H1 (cell line): ENCODE measurements at regions not wholly inside any gene's neighbourhood (a gene's known extent, or its start where the extent isn't known, plus 50 kb on each side); places are given as distances from the start of the nearest gene placed in this dataset.
A peak's percentile ranks its signal among the peaks of the same experiment; 100 is the strongest.

Experiments
- CTCF ChIA-PET: fragments of 300-600 bp; sonication (Branson Sonifier 250); formaldehyde crosslinking; loops from one replicate; lab custom pipeline; 2021; ENCODE audit not compliant: partially characterized antibody; lab: Charles Lee
- POLR2A ChIA-PET: fragments of 300-600 bp; sonication (Branson Sonifier 250); formaldehyde crosslinking; loops from one replicate; lab custom pipeline; 2021; ENCODE audit warnings: inconsistent platforms; ENCODE audit not compliant: partially characterized antibody; lab: Charles Lee
- DNase-seq, 2 experiments: peaks; one replicate each; pipeline versions ENCODE4 v3.0.0 to v3.0.0-alpha.2; 2010 to 2022; ENCODE audit warnings: low spot score in 2 of 2, low read depth in 1 of 2, mixed read lengths in 1 of 2
- FAIRE-seq: peaks from 2 replicates; lab custom pipeline; 2011; peaks lifted over from hg19 to GRCh38; lab: Jason Lieb, UNC
- H2AFZ ChIP-seq: 2 replicates; pipeline ENCODE4 v1.8.1; 2012; ENCODE audit warnings: low read length, inconsistent platforms
- H2AK5ac ChIP-seq: 2 replicates; pipeline ENCODE4 v1.6.1; 2013; ENCODE audit warnings: low read depth, low read length
- H2BK120ac ChIP-seq: replicated peaks from 2 replicates; pipeline ENCODE3; 2013; ENCODE audit warnings: low read depth, low read length, inconsistent platforms
- H2BK12ac ChIP-seq: 2 replicates; pipeline ENCODE4 v1.6.1; 2013; ENCODE audit warnings: low read depth, low read length
- H2BK15ac ChIP-seq: 2 replicates; pipeline ENCODE4 v1.6.1; 2013; ENCODE audit warnings: low read length
- H2BK20ac ChIP-seq: 2 replicates; pipeline ENCODE4 v1.6.1; 2013; ENCODE audit warnings: low read length
- H2BK5ac ChIP-seq: 2 replicates; pipeline ENCODE4 v1.6.1; 2013; ENCODE audit warnings: low read depth, low read length
- H3K14ac ChIP-seq: 2 replicates; pipeline ENCODE4 v1.6.1; 2013; ENCODE audit warnings: inconsistent platforms; ENCODE audit not compliant: insufficient read length
- H3K18ac ChIP-seq: 2 replicates; pipeline ENCODE4 v1.6.1; 2013; ENCODE audit warnings: low read length; ENCODE audit errors: extremely low read depth
- H3K23ac ChIP-seq: 2 replicates; pipeline ENCODE4 v1.6.1; 2013; ENCODE audit warnings: inconsistent platforms; ENCODE audit not compliant: insufficient read length
- H3K23me2 ChIP-seq: 2 replicates; pipeline ENCODE4 v1.6.1; 2013; ENCODE audit warnings: low read depth, low read length
- H3K27ac ChIP-seq: 2 replicates; pipeline ENCODE4 v1.6.1; 2011; ENCODE audit warnings: low read depth, low read length, inconsistent platforms
- H3K27me3 ChIP-seq, 4 experiments: replicated peaks in 1 of 4; 1 replicate in 1 of 4; 2 replicates in 3 of 4; pipeline versions ENCODE4 v1.6.1 to v1.8.1; 2011 to 2013; ENCODE audit warnings: low read length in 3 of 4, mild to moderate bottlenecking in 3 of 4, inconsistent platforms in 2 of 4, mixed read lengths in 2 of 4, moderate library complexity in 1 of 4; ENCODE audit not compliant: control insufficient read depth in 3 of 4, insufficient read depth in 3 of 4; ENCODE audit errors: extremely low read depth in 1 of 4
- H3K36me3 ChIP-seq, 4 experiments: 2 replicates each; pipeline versions ENCODE4 v1.6.1 to v1.8.1; 2011 to 2013; ENCODE audit warnings: mild to moderate bottlenecking in 4 of 4, low read length in 3 of 4, moderate library complexity in 2 of 4, control low read depth in 1 of 4, inconsistent platforms in 1 of 4; ENCODE audit not compliant: insufficient read depth in 4 of 4, control insufficient read depth in 2 of 4
- H3K4ac ChIP-seq: replicated peaks from 2 replicates; pipeline ENCODE3; 2013; ENCODE audit warnings: low read length, low read depth, mixed read lengths, inconsistent platforms; ENCODE audit not compliant: insufficient read length
- H3K4me1 ChIP-seq, 4 experiments: replicated peaks in 1 of 4; 1 replicate in 1 of 4; 2 replicates in 3 of 4; pipeline versions ENCODE4 v1.6.1 to v1.8.1; 2011 to 2013; ENCODE audit warnings: low read length in 3 of 4, inconsistent platforms in 2 of 4, mixed read lengths in 1 of 4; ENCODE audit not compliant: insufficient read depth in 4 of 4, control insufficient read depth in 3 of 4
- H3K4me2 ChIP-seq, 2 experiments: 2 replicates each; pipeline versions ENCODE4 v1.6.1 to v1.8.1; 2011 to 2013; ENCODE audit warnings: low read depth in 2 of 2, low read length in 2 of 2, control low read depth in 1 of 2, inconsistent platforms in 1 of 2, mild to moderate bottlenecking in 1 of 2; ENCODE audit not compliant: insufficient read depth in 1 of 2
- H3K4me3 ChIP-seq, 4 experiments: fragments of 200-600, 300-600 bp in 1 of 4; sonication (generic), shearing (Covaris generic), sonication (Bioruptor Twin) in 1 of 4; 2 replicates each; pipeline versions ENCODE4 v1.5.1 to v1.8.1; 2011 to 2016; ENCODE audit warnings: low read length in 4 of 4, low read depth in 3 of 4, control low read depth in 2 of 4, inconsistent platforms in 2 of 4, mild to moderate bottlenecking in 2 of 4, mixed read lengths in 1 of 4, moderate library complexity in 1 of 4; ENCODE audit not compliant: insufficient read depth in 2 of 4; ENCODE audit errors: extremely low read depth in 1 of 4
- H3K56ac ChIP-seq: replicated peaks from 2 replicates; pipeline ENCODE3; 2013; ENCODE audit warnings: low read depth, mild to moderate bottlenecking, mixed read lengths, low read length, inconsistent platforms; ENCODE audit not compliant: insufficient read length
- H3K79me1 ChIP-seq: 2 replicates; pipeline ENCODE4 v1.6.1; 2013; ENCODE audit warnings: low read depth, low read length, control low read depth
- H3K79me2 ChIP-seq, 2 experiments: 2 replicates each; pipeline versions ENCODE4 v1.6.1 to v1.8.1; 2012 to 2013; ENCODE audit warnings: low read length in 2 of 2, mild to moderate bottlenecking in 2 of 2, inconsistent platforms in 1 of 2; ENCODE audit not compliant: insufficient read depth in 2 of 2, control insufficient read depth in 1 of 2
- H3K9ac ChIP-seq, 4 experiments: replicated peaks in 1 of 4; 1 replicate in 1 of 4; 2 replicates in 3 of 4; pipeline versions ENCODE4 v1.6.1 to v1.8.1; 2011 to 2013; ENCODE audit warnings: low read depth in 3 of 4, low read length in 3 of 4, control low read depth in 2 of 4, mild to moderate bottlenecking in 2 of 4, moderate library complexity in 2 of 4, inconsistent platforms in 1 of 4; ENCODE audit errors: extremely low read depth in 1 of 4
- H3K9me3 ChIP-seq, 2 experiments: 2 replicates each; pipeline versions ENCODE4 v1.6.1 to v1.8.1; 2012 to 2013; ENCODE audit warnings: mild to moderate bottlenecking in 2 of 2, moderate library complexity in 2 of 2, control low read depth in 1 of 2, inconsistent platforms in 1 of 2, low read depth in 1 of 2, low read length in 1 of 2, mixed read lengths in 1 of 2; ENCODE audit not compliant: insufficient read depth in 2 of 2
- H4K20me1 ChIP-seq, 2 experiments: replicated peaks in 1 of 2; 2 replicates each; pipeline versions ENCODE3 to v1.8.1; 2011 to 2013; ENCODE audit warnings: inconsistent platforms in 2 of 2, low read length in 2 of 2, mild to moderate bottlenecking in 1 of 2; ENCODE audit not compliant: insufficient read depth in 2 of 2, control insufficient read depth in 1 of 2
- H4K5ac ChIP-seq: 2 replicates; pipeline ENCODE4 v1.6.1; 2013; ENCODE audit warnings: low read length, low read depth, mixed read lengths, inconsistent platforms; ENCODE audit not compliant: insufficient read length
- H4K8ac ChIP-seq: 2 replicates; pipeline ENCODE4 v1.8.0; 2013; ENCODE audit warnings: mild to moderate bottlenecking, moderate library complexity, low read length, inconsistent platforms; ENCODE audit not compliant: insufficient read depth; ENCODE audit errors: extremely low read depth
- H4K91ac ChIP-seq: replicated peaks from 2 replicates; pipeline ENCODE3; 2013; ENCODE audit warnings: low read length, mixed read lengths, inconsistent platforms; ENCODE audit not compliant: insufficient read length
- BACH1 ChIP-seq: IDR thresholded peaks from 2 replicates; pipeline ENCODE4 v1.6.1; 2012; ENCODE audit warnings: low read length, improper control_type of control experiment
- POLR2AphosphoS5 ChIP-seq: IDR thresholded peaks from 2 replicates; pipeline ENCODE4 v1.6.1; 2011; ENCODE audit warnings: low read depth, low read length
- WGBS, 2 experiments: shearing (Covaris generic) in 1 of 2; methylation state at CpG; one replicate each; pipeline versions ENCODE4 v1.1.6 to v1.1.7; 2013 to 2015; ENCODE audit warnings: low lambda C conversion rate in 2 of 2, mixed read lengths in 2 of 2, inconsistent platforms in 1 of 2, low coverage in 1 of 2, missing lambda C conversion rate in 1 of 2; ENCODE audit not compliant: insufficient replicate concordance in 2 of 2, insufficient coverage in 1 of 2, insufficient read length in 1 of 2; ENCODE audit errors: extremely low coverage in 1 of 2, missing lambda C conversion rate in 1 of 2; 5-methylcytosine and 5-hydroxymethylcytosine counted together
- TF ChIP-seq, protein P1 (sequence below): IDR thresholded peaks from 2 replicates; pipeline ENCODE4 v1.6.1; 2011; ENCODE audit warnings: low read length, improper control_type of control experiment

DNA sequence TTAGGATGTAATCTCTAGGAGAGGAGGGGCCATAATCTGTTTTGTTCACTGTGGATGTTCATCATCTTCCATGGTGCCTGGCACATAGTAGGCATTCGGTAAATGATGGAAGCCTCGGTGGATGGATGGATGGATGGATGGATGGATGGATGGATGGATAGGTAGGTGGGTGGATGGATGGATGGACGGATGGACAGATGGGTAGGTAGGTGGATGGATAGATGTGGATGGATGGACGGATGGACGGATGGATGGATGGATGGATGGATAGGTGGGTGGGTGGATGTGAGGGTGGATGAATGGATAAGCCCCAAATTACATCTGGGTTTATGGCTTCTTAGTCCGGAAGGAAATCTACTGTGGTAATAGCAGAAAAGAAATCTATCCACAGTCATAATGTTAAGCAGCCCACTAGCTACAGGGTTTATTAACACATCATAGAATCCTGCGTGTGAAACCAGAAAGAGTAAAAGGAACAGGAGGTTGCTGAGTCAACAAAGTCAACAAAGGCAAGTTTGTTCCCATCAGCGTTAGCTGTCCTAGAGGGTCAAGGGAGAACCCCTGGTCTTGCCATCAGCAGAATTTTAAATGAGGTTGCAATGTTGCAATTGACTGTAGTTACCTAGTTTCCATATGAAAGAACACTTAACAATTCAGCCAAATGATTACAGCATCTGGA is 82.8 kb downstream of the C11orf91 start:
- Histone ChIP-seq H3K9ac (no peak overlapping the region), H3K4me1 (peaks cover 0 to 2% (median 0%) of the 10 kb centered on the region in 4 experiments; a peak in 1 of 7 replicates)

More for the DNA sequence above, 82.8 kb downstream of the C11orf91 start:
- Histone ChIP-seq H3K23me2 (peaks cover 3% of the 10 kb centered on the region; the same call in 1 of the 2 replicates), H2BK5ac (no peak overlapping the region), H3K9me3 (no peaks in the 10 kb centered on the region), H3K27me3 (no peaks in the 10 kb centered on the region), H4K91ac (no peak overlapping the region), H2BK120ac (no peak overlapping the region), H3K56ac (no peak overlapping the region), H3K79me2 (no peaks in the 10 kb centered on the region), H3K23ac (no peak overlapping the region), H2AFZ (no peak overlapping the region), H3K4me2 (no peak overlapping the region), H3K4me3 (no peak overlapping the region), H3K36me3 (no peaks in the 10 kb centered on the region), H3K18ac (no peak overlapping the region), H2AK5ac (no peak overlapping the region), H3K27ac (no peak overlapping the region), H2BK15ac (no peak overlapping the region), H4K20me1 (no peaks in the 10 kb centered on the region), H2BK12ac (peak overlapping the region; percentile 19; the same call in 1 of the 2 replicates), H4K5ac (no peak overlapping the region), H4K8ac (no peak overlapping the region), H3K4ac (no peak overlapping the region), H3K79me1 (no peaks in the 10 kb centered on the region), H2BK20ac (no peak overlapping the region), H3K14ac (no peak overlapping the region)
- ChIA-PET CTCF (no interaction called here), POLR2A (no interaction called here)
- DNase-seq: no peak
- no peak for FAIRE-seq
- TF ChIP-seq, protein P1, sequence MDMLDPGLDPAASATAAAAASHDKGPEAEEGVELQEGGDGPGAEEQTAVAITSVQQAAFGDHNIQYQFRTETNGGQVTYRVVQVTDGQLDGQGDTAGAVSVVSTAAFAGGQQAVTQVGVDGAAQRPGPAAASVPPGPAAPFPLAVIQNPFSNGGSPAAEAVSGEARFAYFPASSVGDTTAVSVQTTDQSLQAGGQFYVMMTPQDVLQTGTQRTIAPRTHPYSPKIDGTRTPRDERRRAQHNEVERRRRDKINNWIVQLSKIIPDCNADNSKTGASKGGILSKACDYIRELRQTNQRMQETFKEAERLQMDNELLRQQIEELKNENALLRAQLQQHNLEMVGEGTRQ: no peak
- TF ChIP-seq POLR2AphosphoS5 (no peak), BACH1 (peak; percentile 49; the same call in 1 of the 2 replicates)
- WGBS, 2 experiments: 89 to 100% methylated on average over 2 to 8 of the region's 8 CpGs
